Tibial nerve (tissue), 4 donors: ENCODE measurements at regions not wholly inside any gene's neighbourhood (a gene's known extent, or its start where the extent isn't known, plus 50 kb on each side); places are given as distances from the start of the nearest gene placed in this dataset.

ENCODE experiments used
- EP300 ChIP-seq, 2 donors: sonication (generic); formaldehyde crosslinking; IDR thresholded peaks; one replicate each; pipeline ENCODE4 v1.6.1; 2017; ENCODE audit warnings: antibody characterized with exemption in 2 of 2, mild to moderate bottlenecking in 1 of 2
- POLR2A ChIP-seq, 2 donors: fragments of 450-650 bp; IDR thresholded peaks; one replicate each; pipeline ENCODE4 v1.6.1; 2017; ENCODE audit warnings: antibody characterized with exemption in 2 of 2, mild to moderate bottlenecking in 2 of 2, moderate library complexity in 2 of 2
- TF ChIP-seq, protein P1 (sequence below), 5 experiments: fragments of 200-600 bp in 3 of 5; fragments of 450-650 bp in 2 of 5; sonication (generic) in 3 of 5; IDR thresholded peaks; one replicate each; pipeline ENCODE4 v1.5.1; 2016 to 2019; ENCODE audit warnings: antibody characterized with exemption in 5 of 5, mild to moderate bottlenecking in 3 of 5, moderate library complexity in 2 of 5

DNA sequence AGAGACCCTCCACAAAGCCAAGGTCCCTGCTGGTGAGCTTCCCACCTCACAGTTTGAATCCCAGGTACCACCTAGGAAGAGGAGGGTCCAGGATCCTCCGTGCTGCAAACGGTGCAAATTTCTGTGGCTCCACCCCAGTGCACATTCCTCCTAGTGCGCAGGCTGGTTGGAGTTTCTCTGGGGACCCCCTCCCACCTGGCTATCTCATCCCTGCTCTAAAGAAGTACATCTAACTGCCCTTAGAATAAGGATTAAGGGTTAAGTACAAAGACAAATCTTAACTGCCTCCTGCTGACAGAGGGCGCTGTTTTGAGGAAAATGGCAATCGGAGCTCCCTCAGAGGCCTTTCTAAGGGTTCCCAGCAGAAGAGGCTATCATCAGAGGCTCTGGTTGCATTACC lies 109.6 kb upstream of the FSIP2 start:
- TF ChIP-seq POLR2A (IDR thresholded peaks at IDR 0.05) (no peak), EP300 (IDR thresholded peaks at IDR 0.05) (no peak)
- TF ChIP-seq, protein P1, sequence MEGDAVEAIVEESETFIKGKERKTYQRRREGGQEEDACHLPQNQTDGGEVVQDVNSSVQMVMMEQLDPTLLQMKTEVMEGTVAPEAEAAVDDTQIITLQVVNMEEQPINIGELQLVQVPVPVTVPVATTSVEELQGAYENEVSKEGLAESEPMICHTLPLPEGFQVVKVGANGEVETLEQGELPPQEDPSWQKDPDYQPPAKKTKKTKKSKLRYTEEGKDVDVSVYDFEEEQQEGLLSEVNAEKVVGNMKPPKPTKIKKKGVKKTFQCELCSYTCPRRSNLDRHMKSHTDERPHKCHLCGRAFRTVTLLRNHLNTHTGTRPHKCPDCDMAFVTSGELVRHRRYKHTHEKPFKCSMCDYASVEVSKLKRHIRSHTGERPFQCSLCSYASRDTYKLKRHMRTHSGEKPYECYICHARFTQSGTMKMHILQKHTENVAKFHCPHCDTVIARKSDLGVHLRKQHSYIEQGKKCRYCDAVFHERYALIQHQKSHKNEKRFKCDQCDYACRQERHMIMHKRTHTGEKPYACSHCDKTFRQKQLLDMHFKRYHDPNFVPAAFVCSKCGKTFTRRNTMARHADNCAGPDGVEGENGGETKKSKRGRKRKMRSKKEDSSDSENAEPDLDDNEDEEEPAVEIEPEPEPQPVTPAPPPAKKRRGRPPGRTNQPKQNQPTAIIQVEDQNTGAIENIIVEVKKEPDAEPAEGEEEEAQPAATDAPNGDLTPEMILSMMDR (IDR thresholded peaks at IDR 0.05), result no peak
